OCI-LY1 (cell line): ENCODE measurements at regions not wholly inside any gene's neighbourhood (a gene's known extent, or its start where the extent isn't known, plus 50 kb on each side); places are given as distances from the start of the nearest gene placed in this dataset.

Experiments used
- H2AFZ ChIP-seq: fragments of 200-600 bp; sonication (generic), shearing (Covaris generic); 2 replicates; pipeline ENCODE4 v1.6.0; 2014; ENCODE audit warnings: antibody characterized with exemption, mild to moderate bottlenecking, low read length
- H3F3A ChIP-seq: fragments of 200-600 bp; sonication (generic), shearing (Covaris generic); 2 replicates; pipeline ENCODE4 v1.6.0; 2014; ENCODE audit warnings: mild to moderate bottlenecking, antibody characterized with exemption, low read length, moderate library complexity; ENCODE audit not compliant: insufficient read depth
- H3K27ac ChIP-seq: fragments of 200-600 bp; sonication (generic); 2 replicates; pipeline ENCODE4 v1.5.1; 2014; ENCODE audit warnings: low read length, mixed run types, mild to moderate bottlenecking, low read depth; ENCODE audit not compliant: poor library complexity, severe bottlenecking
- H3K27me3 ChIP-seq: fragments of 200-600 bp; sonication (generic); 2 replicates; pipeline ENCODE4 v1.6.0; 2014; ENCODE audit warnings: antibody characterized with exemption, mild to moderate bottlenecking, low read length, moderate library complexity; ENCODE audit not compliant: insufficient read depth
- H3K36me3 ChIP-seq: fragments of 200-600 bp; sonication (generic); 2 replicates; pipeline ENCODE4 v1.6.1; 2014; ENCODE audit warnings: mild to moderate bottlenecking, antibody characterized with exemption, low read length, moderate library complexity, mixed read lengths; ENCODE audit not compliant: insufficient read depth
- H3K4me1 ChIP-seq: fragments of 200-600 bp; sonication (generic); 2 replicates; pipeline ENCODE4 v1.5.1; 2014; ENCODE audit warnings: mild to moderate bottlenecking, low read length, moderate library complexity; ENCODE audit not compliant: insufficient read depth, severe bottlenecking
- H3K4me2 ChIP-seq: fragments of 200-600 bp; sonication (generic), shearing (Covaris generic); 2 replicates; pipeline ENCODE4 v1.6.1; 2014; ENCODE audit warnings: low read length
- H3K4me3 ChIP-seq: fragments of 200-600 bp; sonication (generic); 2 replicates; pipeline ENCODE4 v1.5.1; 2014; ENCODE audit warnings: low read length, low read depth, mild to moderate bottlenecking, mixed read lengths; ENCODE audit not compliant: poor library complexity, severe bottlenecking
- H3K79me2 ChIP-seq: fragments of 200-600 bp; shearing (Covaris generic); 2 replicates; pipeline ENCODE4 v1.6.1; 2016; ENCODE audit warnings: mixed run types, low read length, mixed read lengths; ENCODE audit not compliant: insufficient read depth
- H3K9ac ChIP-seq: fragments of 200-600 bp; sonication (generic), shearing (Covaris generic); 2 replicates; pipeline ENCODE4 v1.6.1; 2014; ENCODE audit warnings: mild to moderate bottlenecking, low read length, mixed read lengths
- H3K9me2 ChIP-seq: fragments of 200-600 bp; sonication (generic), shearing (Covaris generic); 2 replicates; pipeline ENCODE4 v1.6.1; 2014; ENCODE audit warnings: low read depth, mild to moderate bottlenecking, low read length, mixed read lengths
- H3K9me3 ChIP-seq: fragments of 200-600 bp; shearing (Covaris generic); 2 replicates; pipeline ENCODE4 v1.6.1; 2014; ENCODE audit warnings: low read length, mixed read lengths
- H4K20me1 ChIP-seq: fragments of 200-600 bp; sonication (generic), shearing (Covaris generic); 2 replicates; pipeline ENCODE4 v1.6.0; 2016; ENCODE audit warnings: mild to moderate bottlenecking, low read length; ENCODE audit not compliant: insufficient read depth
- EZH2 ChIP-seq: fragments of 200-600 bp; sonication (generic), shearing (Covaris generic); IDR thresholded peaks from 2 replicates; pipeline ENCODE4 v1.8.0; 2017; ENCODE audit warnings: borderline replicate concordance, mixed run types, mild to moderate bottlenecking, antibody characterized with exemption, low read length, moderate library complexity, mixed read lengths
- TF ChIP-seq, protein P1 (sequence below): fragments of 200-600 bp; sonication (generic), shearing (Covaris generic); IDR thresholded peaks from 2 replicates; pipeline ENCODE4 v1.5.1; 2017; ENCODE audit warnings: mild to moderate bottlenecking, antibody characterized with exemption, low read length, moderate library complexity, mixed read lengths

- H3K27ac ChIP-seq = no peak overlapping the region
- H3K9me3 ChIP-seq = no peaks in the 10 kb centered on the region
- H3K4me3 ChIP-seq = no peak overlapping the region
- no peaks in the 10 kb centered on the region for H3F3A ChIP-seq
- H3K9ac ChIP-seq = no peak overlapping the region
- H3K4me2 ChIP-seq = no peak overlapping the region
- no peak overlapping the region for H2AFZ ChIP-seq
- H3K4me1 ChIP-seq = no peaks in the 10 kb centered on the region
- H3K9me2 ChIP-seq = no peaks in the 10 kb centered on the region
- H3K79me2 ChIP-seq = no peaks in the 10 kb centered on the region
- peaks cover 4% of the 10 kb centered on the region; the same call in 1 of the 2 replicates for H3K27me3 ChIP-seq
- TF ChIP-seq EZH2 = no peak
- TF ChIP-seq, protein P1, sequence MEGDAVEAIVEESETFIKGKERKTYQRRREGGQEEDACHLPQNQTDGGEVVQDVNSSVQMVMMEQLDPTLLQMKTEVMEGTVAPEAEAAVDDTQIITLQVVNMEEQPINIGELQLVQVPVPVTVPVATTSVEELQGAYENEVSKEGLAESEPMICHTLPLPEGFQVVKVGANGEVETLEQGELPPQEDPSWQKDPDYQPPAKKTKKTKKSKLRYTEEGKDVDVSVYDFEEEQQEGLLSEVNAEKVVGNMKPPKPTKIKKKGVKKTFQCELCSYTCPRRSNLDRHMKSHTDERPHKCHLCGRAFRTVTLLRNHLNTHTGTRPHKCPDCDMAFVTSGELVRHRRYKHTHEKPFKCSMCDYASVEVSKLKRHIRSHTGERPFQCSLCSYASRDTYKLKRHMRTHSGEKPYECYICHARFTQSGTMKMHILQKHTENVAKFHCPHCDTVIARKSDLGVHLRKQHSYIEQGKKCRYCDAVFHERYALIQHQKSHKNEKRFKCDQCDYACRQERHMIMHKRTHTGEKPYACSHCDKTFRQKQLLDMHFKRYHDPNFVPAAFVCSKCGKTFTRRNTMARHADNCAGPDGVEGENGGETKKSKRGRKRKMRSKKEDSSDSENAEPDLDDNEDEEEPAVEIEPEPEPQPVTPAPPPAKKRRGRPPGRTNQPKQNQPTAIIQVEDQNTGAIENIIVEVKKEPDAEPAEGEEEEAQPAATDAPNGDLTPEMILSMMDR = no peak
- no peaks in the 10 kb centered on the region for H3K36me3 ChIP-seq
- H4K20me1 ChIP-seq = no peaks in the 10 kb centered on the region
Measured at GRCh38 chr7:155147624-155148023, 77.5 kb downstream of the HTR5A start.

DNA sequence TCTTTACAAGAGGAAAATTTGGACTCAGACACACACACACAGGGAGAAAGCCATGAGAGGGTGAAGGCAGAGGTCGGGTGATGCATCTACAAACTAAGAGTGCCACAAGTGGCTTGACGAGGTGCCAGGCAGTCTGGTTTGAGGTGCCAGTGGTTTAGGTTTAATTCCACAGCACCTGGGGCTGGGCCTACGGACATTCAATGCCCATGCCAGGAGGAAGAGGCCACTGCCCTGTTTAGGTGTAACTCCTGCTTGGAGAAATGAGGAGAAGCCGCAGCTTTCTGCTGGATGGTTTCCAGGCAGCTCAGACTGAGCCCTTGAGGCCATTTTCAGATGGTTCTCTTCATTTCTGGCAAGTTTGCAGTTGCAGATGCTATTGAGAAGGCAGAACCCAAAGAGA lies 83.6 kb downstream of the HTR5A start:
- peaks cover 10% of the 10 kb centered on the region; the same call in 1 of the 2 replicates for H3K27me3 ChIP-seq
- H4K20me1 ChIP-seq = no peaks in the 10 kb centered on the region
- no peak overlapping the region for H3K9ac ChIP-seq
- no peaks in the 10 kb centered on the region for H3K4me1 ChIP-seq
- no peaks in the 10 kb centered on the region for H3F3A ChIP-seq
- H3K4me2 ChIP-seq = no peak overlapping the region
- H3K9me3 ChIP-seq = no peaks in the 10 kb centered on the region
- H3K9me2 ChIP-seq = no peaks in the 10 kb centered on the region
- no peaks in the 10 kb centered on the region for H3K79me2 ChIP-seq
- H3K36me3 ChIP-seq = no peaks in the 10 kb centered on the region
- H3K27ac ChIP-seq = no peak overlapping the region
- H3K4me3 ChIP-seq = no peak overlapping the region
- no peak overlapping the region for H2AFZ ChIP-seq
- no peak for TF ChIP-seq EZH2
- TF ChIP-seq, protein P1 = no peak

DNA sequence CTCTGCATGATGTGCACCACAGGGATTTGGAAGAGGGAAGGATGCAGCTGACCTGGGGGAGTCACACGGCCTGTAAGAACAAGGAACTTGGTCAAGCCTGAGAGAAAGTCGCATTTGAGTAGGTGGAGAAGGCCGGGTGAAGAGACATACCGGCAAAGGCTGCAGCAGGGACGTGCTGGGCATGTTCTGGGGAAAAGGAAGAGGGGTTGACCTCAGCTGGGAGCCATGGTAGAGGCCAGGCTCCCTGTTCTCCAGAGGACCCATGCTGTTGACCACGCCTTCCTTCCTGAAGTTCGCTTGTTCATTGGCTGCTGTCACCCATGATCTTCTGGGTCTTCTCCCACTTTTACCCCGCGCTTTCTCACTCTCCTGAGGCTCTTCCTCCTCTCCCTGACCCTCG lies 84.5 kb downstream of the HTR5A start:
- Histone ChIP-seq H3K79me2 (no peaks in the 10 kb centered on the region), H3K9ac (no peak overlapping the region), H3F3A (no peaks in the 10 kb centered on the region)

More for the DNA sequence above, 84.5 kb downstream of the HTR5A start:
- no peaks in the 10 kb centered on the region for H3K9me2 ChIP-seq
- no peak for TF ChIP-seq EZH2
- TF ChIP-seq, protein P1 = no peak
- no peaks in the 10 kb centered on the region for H4K20me1 ChIP-seq
- no peaks in the 10 kb centered on the region for H3K4me1 ChIP-seq
- no peak overlapping the region for H2AFZ ChIP-seq
- no peaks in the 10 kb centered on the region for H3K36me3 ChIP-seq
- no peak overlapping the region for H3K27ac ChIP-seq
- H3K27me3 ChIP-seq = peaks cover 6% of the 10 kb centered on the region; the same call in 1 of the 2 replicates
- no peaks in the 10 kb centered on the region for H3K9me3 ChIP-seq
- no peak overlapping the region for H3K4me3 ChIP-seq
- H3K4me2 ChIP-seq = no peak overlapping the region
